DMS79 treated with DMSO at 0.1 percent for 48 hours (cell line): ENCODE measurements at regions not wholly inside any gene's neighbourhood (a gene's known extent, or its start where the extent isn't known, plus 50 kb on each side); places are given as distances from the start of the nearest gene placed in this dataset.

Experiments used
- DNase-seq: peaks from one replicate; lab custom pipeline; 2025; lab: John Stamatoyannopoulos, UW

DNA sequence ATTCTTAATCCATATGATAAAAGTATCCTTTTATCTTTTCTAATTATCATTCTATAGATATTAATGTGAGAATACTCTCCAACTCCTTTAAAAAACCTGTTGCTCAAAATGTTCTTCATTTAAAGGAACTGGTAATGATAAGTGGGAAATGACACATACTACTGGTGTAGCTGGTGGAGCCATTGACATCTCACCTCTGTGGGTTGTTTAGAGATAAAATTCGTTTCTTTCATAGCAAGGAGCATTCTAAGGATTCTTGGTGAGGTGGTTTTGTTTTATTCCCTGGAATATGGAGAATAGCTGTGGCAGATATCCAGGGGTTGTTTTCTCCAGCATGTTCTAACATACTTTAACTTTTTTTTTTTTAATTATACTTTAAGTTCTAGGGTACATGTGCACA is 299.8 kb upstream of the THBS1 start:
- no peak for DNase-seq

DNA sequence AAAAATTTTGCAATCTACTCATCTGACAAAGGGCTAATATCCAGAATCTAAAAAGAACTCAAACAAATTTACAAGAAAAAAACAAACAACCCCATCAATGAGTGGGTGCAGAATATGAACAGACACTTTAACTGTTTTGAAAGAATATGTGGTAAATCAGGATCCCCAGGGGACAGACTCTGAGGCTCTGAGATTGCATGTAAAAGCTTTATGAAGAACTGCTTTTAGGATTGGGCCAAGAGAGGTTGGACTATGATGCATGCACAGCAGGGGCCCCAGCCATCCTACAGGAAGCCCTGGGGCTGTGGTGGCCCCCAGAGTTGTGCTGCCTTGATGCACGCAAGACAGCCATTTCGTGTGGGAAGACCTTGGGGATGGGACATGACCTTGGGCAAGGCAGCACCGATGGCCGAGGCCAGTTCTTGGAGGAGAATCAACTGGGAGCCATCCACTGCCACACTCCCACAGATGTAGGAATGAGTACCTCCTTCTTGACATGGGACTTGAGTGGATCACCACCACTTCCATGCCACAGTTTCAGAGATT is 298.1 kb upstream of the THBS1 start:
- DNase-seq: no peak

DNA sequence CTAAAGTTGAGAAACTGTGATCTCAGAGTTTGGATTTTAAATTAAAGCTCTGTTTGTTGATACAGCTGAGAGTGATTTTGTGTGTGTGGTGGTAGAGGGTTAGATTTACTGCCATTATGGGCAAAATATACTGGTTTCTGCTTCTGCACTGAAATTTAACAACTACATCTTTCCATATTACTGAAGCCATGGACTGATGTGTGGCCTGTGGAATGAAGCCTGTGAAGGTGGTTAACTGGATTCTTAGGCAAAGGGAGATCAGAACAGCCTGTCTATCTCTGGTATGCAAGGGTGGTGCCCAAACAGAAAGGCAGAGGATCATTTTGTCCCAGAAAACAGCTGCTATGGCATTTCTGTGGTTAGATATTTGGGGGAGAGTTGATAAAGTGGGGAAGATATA is 297.3 kb upstream of the THBS1 start:
- no peak for DNase-seq

DNA sequence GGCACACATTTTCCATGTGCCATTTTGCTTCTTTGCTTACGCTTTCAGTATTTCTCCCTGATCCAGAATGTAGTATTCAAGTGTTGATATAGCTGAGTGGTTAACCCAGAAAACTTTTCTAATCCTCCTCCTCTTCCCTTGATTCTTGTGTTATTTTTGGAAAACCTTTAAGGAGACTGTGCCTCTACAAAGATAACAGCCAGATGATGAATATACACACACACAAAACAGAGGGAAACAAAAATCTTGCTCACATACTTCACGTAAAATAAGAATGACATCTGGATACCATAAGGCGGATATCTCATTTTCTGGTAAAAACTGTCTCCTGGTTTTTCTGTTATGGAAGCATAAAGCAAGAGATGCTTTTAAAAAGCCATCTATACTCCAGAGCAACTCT is 295.8 kb upstream of the THBS1 start:
- DNase-seq: no peak

DNA sequence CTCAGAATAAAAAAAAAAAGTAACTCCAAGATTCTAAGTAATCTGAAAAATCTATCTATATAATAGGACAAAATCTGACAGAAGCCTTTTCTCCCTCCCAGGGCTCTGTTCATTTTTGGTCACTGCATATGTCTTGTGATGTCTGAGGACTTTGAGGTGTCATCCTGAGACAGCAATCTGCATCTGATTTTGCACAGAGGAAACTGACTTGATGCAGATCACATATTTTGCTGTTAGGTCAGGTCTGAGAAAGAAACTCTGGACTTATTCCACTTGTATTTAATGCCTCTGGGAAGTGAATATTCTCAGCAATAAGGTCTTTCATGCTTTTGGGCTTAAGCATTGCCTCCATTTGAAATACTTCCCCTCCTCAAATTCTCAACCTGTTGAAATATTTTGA is 295.2 kb upstream of the THBS1 start:
- DNase-seq: no peak

DNA sequence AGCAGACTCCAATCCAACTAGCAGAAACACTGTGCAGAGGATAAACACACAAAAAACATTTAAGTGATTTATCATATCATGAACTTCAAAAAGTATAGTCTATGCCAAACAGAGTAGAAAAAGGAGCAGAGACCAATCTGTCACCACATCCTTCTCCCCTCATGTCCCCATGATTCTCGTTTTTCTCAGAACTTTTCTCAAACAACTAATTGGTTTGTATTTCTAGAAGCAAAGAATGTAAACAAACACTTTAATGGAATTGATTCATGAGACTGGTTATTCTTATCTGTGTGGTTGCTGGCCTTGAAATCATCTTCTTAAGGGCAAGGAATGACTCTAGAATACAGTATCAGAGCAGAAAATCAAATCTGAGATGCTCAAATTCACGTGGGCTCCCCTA is 294.2 kb upstream of the THBS1 start:
- DNase-seq: no peak

DNA sequence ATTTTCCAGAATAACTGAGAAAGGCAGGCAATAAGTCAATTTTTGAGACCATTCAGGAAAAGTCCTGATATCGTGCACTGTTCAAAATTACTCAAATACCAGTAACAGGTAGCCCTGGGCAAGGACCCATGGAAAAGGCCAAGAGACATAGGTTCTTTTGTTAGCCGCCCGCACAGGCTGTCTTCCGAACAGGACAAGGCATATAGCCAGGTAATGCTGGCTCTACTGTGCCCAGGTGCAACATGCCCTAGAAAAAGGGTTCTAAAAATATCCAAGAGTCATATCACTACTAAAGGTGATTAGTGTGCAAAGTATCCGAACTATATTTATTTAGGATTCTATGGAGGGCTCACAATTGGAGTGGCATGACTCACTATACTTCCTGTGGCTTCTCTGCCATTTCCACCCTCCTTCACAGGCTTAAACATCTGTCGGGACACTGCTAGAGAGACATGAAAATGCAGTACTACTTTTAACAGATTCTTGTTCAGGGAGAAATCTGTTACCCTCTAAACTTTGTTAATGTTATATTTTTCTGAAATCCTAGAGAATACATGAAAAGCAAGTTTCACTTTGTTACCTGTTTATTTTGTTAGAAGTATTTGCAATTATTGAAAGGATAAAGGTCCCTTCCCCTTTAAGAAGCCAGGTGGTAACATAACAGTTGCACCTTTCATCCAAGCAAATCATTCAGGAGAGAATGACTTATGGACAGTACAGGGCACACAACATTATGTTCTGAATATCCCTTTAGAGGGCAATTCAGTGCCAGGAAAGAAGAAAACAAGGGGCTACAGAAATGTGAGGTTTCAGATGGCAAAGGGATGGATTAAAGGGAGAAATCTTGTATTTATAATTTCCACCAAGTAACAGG is 293.3 kb upstream of the THBS1 start:
- DNase-seq: no peak

DNA sequence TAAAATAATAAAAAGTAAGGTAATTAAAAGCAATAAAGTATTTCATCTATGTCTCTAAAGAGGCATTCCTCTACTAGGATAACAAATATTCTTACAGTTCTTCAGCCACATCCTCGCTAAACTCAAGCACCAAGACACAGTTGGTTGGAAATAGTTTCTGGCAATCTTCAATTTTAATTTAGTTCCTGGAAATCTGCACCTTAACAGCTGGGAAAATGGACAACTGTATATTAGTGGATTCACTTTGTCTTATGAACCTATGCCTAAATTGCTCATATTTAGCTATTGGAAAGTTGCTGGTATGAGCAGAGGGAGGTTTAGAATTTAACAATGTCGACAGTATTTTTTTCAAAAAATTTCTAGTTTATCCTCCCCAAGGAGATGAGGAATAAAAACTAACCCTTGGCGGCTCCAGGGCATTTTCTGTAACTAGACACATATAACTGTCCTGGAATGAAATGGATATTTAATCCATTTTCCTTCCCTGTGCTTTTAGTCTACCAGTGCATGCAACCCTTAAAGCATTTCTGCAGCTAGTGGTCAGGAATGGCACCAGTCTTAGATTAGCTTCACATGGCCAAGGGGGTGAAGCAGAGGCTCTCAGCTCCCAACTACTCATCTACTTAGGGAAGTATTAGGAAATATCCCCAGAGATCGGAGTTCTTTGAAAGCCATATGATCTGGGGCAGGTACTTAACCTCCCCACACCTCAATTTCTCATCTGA is 290.0 kb upstream of the THBS1 start:
- DNase-seq: no peak

DNA sequence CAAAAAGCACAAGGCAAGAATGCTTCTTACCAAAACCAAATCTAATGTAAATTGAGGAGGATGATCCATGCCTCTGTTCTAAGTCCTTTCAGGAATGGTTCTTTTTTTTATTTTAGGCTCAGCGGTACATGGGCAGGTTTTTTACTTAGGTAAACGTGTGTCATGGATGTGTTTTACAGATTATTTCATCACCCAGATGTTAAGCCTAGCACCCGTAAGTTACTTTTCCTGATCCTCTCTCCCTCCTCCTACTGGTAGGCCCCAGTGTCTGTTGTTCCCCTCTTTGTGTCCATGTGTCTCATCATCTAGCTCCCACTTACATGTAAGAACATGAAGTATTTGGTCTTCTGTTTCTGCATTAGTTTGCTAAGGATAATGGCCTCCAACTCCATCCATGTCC is 289.2 kb upstream of the THBS1 start:
- DNase-seq: no peak

DNA sequence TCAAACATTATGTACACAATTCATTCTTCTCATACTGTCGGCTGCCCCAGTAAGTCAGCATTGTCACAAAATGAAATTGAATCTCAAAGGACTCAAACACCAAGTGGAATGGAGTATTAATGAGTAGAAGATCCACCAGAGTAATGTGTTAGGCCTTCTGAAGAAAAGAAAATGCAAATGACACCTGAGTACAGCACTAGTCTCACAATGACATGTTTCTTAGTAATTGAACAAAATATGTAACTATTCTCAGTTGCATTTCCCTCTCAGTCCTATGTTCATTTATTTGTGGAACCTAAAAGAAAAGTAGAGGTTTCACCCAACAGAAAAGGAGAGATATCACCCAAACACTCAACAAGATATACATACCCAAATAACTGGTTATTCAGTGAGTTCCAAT is 283.9 kb upstream of the THBS1 start:
- DNase-seq: no peak

DNA sequence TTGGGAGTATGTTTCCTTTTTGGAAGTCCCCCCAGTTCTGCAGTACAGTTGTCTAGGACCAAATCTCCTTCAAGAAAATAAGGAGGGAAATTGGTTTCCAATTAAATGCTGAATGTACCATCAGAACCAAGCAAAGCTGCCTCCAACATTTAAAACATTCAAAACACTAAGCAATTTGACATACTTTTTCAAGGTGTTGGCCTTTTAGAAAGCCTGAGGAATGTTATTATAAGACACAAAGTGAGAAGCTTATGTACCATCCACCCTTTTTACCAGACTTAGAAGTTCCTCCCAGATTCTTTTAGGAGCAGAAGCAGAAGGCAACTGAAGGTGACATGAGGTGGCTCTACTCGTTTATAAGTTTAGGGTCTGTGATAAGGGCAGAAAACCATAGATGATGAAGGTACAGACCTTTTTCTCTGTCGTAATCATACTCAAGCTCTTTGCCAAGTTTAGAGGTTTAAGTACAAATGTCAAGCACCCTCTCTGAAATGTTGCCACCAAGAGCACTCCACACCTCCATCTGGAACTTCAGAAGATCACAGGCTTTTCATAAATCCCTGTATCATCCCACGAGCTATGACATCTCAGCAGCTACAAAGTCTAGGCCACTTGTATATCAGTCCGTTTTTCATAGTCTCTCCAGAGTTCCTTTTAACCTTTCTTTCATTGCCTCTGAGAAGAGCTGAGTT is 282.5 kb upstream of the THBS1 start:
- no peak for DNase-seq

DNA sequence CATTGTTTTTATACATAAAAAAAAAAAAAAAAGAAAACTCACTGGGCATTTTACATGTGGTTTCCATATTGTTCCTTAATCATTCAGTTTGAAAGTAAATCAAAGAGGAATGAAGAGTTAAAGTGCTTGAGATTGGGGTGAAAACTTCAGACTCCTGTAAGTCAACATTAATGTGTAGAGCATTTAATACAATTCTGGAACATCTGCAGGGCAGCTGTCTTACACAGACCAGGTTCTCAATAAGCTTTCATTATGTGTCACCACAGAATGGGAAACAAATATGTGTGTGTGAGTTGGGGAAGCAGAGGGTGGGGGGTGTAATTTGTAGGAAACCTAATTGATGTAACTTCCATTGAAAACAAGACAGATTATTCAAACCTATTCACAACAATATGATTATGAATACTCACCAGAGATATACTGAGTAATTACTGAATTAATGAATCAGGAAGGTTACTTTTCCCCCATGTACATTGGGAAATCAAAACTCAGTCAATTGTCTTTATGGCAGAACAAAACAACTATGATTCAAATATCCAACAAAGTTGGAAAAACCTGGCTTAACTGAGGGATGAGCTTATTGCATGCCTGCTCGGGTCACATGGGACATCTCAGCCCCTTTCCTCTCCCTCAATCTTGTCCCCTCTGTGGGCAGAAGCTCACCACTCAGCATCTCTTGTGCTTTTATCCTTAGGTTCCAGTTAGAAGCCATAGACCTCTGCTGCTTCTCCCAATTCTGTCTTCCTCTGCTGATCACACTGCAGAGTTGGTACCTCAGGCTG is 281.2 kb upstream of the THBS1 start:
- DNase-seq: no peak

DNA sequence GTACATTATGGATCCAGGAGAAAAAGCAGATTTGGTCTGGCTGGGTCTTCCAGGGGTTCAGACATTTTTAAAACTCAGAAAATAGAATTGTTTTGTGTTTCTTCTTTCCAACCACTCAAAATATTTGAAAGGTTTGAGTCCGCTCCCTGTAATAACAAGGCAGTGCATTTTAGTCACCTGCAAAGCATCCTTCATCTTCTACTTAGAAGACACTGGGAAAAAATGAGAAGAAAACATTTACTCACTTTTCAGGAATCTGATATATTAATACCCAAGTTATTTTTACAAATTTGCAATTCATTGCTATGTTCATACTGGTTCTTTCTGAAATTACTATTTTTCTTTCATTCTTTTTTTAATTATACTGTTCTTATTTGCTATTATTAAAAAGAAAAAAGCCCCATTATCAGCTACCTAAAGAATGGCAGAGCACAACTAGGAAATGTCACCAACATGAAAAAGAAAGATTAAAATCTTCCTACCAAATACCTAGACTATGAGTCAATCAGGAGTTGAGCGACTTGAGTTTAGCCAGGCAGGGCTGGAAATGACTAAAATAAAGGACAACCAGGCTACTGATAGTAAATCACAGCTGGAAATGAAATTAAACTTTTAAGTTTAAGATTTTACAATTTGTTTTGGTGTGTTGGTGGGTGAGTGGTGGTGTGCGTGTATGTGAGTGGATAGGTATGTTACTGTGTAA is 280.3 kb upstream of the THBS1 start:
- no peak for DNase-seq

DNA sequence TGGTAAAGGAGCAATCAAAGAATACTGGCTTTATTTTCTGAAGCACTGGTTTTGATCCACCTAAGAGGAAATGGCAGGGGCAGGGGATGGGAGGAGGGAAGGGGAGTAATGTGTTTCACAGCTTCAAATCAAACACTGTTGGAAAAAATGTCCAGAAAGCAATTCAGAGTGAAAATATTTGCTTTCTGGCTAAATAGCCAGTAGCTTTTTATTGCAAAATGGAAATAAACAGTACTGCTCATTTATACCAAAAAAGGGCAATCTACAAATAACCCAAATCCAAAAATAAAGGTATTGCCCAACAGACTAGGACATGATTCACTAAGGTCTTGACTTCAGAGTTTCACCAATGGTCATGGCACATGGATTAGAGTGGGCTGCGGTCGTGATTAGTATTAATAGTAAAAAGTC is 279.3 kb upstream of the THBS1 start:
- DNase-seq: no peak

DNA sequence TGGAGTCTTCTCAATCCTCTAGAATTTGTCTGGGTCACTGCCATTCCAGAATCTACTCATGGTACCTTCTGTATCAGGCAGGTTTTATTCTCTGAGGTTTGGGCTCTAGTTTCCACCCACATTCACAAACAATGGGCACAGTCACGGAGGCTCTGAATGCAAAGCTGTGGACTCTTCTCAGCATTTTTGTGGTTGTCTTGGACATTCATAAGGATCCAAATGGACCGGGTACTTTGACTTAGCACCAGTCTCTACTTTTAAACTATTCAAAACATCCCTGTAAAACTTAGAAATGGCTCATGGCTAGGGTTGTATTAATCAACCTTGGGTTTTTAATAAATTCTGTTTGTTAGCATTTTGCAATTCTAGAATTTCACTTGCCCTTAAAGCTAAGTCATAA is 277.9 kb upstream of the THBS1 start:
- DNase-seq: no peak

DNA sequence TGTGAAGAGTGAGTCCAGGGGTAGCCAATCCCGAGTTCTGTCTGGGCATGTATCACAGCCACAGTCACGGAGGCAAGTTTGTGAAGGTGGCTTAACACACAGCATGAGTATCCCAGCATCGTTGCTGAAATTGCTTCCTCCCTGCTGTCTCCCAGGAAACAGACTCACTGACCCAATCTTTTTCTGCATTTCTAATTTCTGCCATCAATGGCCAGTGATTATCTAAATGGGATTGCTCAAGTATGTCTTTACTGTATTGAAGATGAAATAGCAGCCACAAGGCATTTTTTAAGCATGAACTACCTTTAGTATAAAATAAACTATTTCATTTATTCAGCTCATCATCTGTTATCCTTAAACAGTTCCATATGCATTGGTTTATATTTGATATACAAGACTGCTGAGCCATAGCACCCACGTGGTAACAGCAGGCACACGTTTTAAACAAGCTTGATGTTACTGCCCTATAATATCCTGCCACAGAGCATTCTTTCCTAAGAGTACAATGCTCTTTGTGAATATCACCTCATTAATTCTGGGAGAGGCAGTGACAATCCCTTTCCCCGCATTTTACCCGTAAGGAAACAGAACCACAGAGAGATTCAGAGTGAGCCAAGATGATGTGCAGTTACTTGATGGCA is 276.6 kb upstream of the THBS1 start:
- no peak for DNase-seq

DNA sequence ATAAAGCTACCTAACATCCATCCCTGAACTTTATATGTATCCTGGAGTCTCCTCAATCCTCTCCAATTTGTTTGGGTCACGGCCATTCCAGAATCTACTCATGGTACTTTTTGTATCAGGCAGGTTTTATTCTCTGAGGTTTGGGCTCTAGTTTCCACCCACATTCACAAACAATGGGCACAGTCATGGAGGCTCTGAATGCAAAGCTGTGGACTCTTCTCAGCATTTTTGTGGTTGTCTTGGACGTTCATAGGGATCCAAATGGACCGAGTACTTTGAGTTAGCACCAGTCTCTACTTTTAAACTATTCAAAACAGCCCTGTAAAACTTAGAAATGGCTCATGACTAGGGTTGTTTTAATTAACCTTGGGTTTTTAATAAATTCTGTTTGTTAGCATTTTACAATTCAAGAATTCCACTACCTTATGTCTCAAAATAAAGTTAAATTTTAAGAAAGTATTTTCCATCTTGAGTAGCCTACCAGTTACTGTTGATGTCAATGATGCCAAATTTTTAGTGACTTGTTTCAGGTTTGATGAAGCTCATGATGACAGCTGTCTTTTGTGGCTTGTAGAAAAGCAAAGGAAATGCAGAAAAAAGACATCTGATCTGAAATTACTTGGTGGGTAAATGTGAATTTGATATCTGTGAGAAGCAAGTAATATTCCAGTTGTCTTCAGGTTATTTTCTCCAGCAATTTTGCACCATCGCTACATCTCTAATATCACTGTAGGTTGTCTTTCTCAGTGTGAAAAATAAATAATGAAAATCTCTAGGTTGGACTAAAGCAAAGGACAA is 275.7 kb upstream of the THBS1 start:
- DNase-seq: no peak

DNA sequence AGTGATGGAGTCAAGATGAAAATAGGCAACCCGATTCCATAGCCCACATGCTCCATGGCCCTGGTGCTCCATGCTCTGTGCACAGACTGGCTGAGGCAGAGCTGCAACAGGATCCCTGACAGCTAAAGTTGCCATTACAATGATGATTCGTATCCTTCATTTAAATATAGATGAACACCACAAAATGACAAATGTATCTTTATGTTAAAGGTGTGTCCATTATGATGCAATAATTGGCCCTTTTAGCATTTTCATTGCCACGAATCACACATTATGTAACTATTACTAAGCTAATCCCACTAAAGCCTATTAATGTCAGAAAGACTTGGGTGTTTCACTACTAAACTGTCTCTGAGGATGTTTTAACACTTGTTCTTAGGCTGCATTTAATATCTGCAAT is 270.2 kb upstream of the THBS1 start:
- no peak for DNase-seq

DNA sequence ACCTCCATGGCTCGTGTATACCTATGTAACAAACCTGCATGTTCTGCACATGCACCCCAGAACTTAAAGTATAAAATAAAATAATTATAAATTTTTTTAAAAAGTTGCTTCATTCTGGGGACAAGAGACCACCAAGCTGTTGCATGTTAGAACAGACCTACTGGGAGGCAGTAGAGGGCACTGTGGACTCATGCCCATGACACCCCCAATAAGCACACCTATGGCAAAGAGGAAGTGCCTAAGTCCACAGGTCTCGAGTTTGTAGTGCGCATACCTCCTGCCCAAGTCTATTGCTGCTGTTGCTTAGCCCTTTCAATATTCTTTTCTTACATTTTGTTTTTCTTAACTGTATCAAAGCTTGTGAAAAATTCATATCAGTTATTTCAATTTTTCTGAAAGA is 267.9 kb upstream of the THBS1 start:
- DNase-seq: no peak

DNA sequence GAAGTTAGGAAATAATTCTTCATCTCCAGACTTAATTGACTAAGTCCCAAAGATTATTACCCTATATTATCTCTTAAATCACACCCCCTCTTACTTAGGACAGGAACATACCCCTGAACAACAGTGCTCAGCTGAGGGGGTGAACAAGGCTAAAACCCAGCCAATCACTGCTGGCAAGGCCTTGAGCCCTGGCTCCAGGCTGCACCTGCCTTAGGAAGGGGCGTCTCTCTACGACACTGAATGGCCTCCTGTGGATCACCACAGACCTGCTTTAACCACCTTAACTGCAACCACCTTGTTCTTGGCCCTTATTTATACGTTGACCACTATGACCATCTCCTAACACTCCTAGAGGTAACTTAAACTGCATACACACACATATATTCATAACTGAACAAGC is 267.4 kb upstream of the THBS1 start:
- DNase-seq: no peak
